K562 (cell line): ENCODE measurements at regions not wholly inside any gene's neighbourhood (a gene's known extent, or its start where the extent isn't known, plus 50 kb on each side); places are given as distances from the start of the nearest gene placed in this dataset.

ENCODE experiments used
- ATAC-seq: fragments of 200-7000 bp; cut with Tn5 transposase; 3 replicates; pipeline ENCODE4 v1.9.1; 2020; ENCODE audit warnings: moderate library complexity
- BruUV-seq: library from RNA; stranded (reverse); fragments of 400-500 nt; replicated peaks from 2 replicates; lab custom pipeline; 2021; lab: Mats Ljungman, UMichigan
- CTCF ChIA-PET: fragments of 300-600 bp; formaldehyde crosslinking; extraction: SDS; loops from one replicate; lab custom pipeline; 2021; ENCODE audit warnings: low intra/inter-chr PET ratio; lab: Yijun Ruan, JAX
- POLR2A ChIA-PET: fragments of 300-600, 350-650 bp; sonication (Branson Sonifier 250); formaldehyde crosslinking; extraction: SDS; loops from one replicate; lab custom pipeline; 2021; ENCODE audit warnings: antibody characterized with exemption, inconsistent platforms; lab: Yijun Ruan, JAX
- DNase-seq, 4 experiments: peaks; one replicate each; pipeline versions ENCODE4 v3.0.0 to v3.0.0-alpha.2; 2011 to 2018; ENCODE audit warnings: low spot score in 3 of 4, mixed read lengths in 3 of 4; ENCODE audit errors: extremely low read depth in 1 of 4
- FAIRE-seq: peaks from 2 replicates; lab custom pipeline; 2011; peaks lifted over from hg19 to GRCh38; lab: Jason Lieb, UNC
- H2AFZ ChIP-seq: 2 replicates; pipeline ENCODE4 v1.6.0; 2011; ENCODE audit warnings: low read depth, low read length, control low read depth, inconsistent platforms
- H3K27ac ChIP-seq: fragments of 200-600 bp; 3 replicates; pipeline ENCODE4 v1.8.0; 2011; ENCODE audit warnings: low read depth, mild to moderate bottlenecking, control low read depth, inconsistent platforms, low read length, moderate library complexity, mixed read lengths; ENCODE audit errors: extremely low read depth
- H3K27me3 ChIP-seq, 2 experiments: fragments of 300-600 bp in 1 of 2; 2 replicates in 1 of 2; 3 replicates in 1 of 2; pipeline versions ENCODE4 v1.6.0 to v1.8.0; 2011; ENCODE audit warnings: inconsistent platforms in 2 of 2, low read length in 2 of 2, mild to moderate bottlenecking in 1 of 2, mixed read lengths in 1 of 2, moderate library complexity in 1 of 2; ENCODE audit not compliant: control insufficient read depth in 2 of 2, insufficient read depth in 2 of 2
- H3K36me3 ChIP-seq: fragments of 300-600 bp; 3 replicates; pipeline ENCODE4 v1.8.0; 2011; ENCODE audit warnings: mild to moderate bottlenecking, low read length, inconsistent platforms; ENCODE audit not compliant: control insufficient read depth, insufficient read depth
- H3K4me1 ChIP-seq, 2 experiments: fragments of 200-600 bp in 1 of 2; replicated peaks in 1 of 2; 2 replicates in 1 of 2; 3 replicates in 1 of 2; pipeline versions ENCODE4 v1.5.1 to v1.8.0; 2011; ENCODE audit warnings: inconsistent platforms in 2 of 2, low read length in 2 of 2, mild to moderate bottlenecking in 1 of 2, mixed read lengths in 1 of 2, moderate library complexity in 1 of 2; ENCODE audit not compliant: control insufficient read depth in 2 of 2, insufficient read depth in 2 of 2
- H3K4me2 ChIP-seq: 2 replicates; pipeline ENCODE4 v1.6.1; 2011; ENCODE audit warnings: low read length, control low read depth, inconsistent platforms, mixed read lengths; ENCODE audit not compliant: insufficient read depth
- H3K4me3 ChIP-seq: fragments of 200-600 bp; sonication (generic), shearing (Covaris generic); 2 replicates; pipeline ENCODE4 v1.5.1; 2016; ENCODE audit warnings: control low read depth, inconsistent platforms
- H3K79me2 ChIP-seq: fragments of 200-600 bp; 3 replicates; pipeline ENCODE4 v1.8.0; 2011; ENCODE audit warnings: low read length, inconsistent platforms; ENCODE audit not compliant: control insufficient read depth, insufficient read depth
- H3K9ac ChIP-seq, 2 experiments: 2 replicates each; pipeline versions ENCODE4 v1.6.0 to v1.6.1; 2011; ENCODE audit warnings: low read depth in 2 of 2, low read length in 2 of 2, control low read depth in 1 of 2, inconsistent platforms in 1 of 2, mild to moderate bottlenecking in 1 of 2, mixed read lengths in 1 of 2; ENCODE audit not compliant: insufficient read depth in 1 of 2
- H3K9me1 ChIP-seq: one replicate; pipeline ENCODE4 v1.6.0; 2011; ENCODE audit warnings: inconsistent platforms, mild to moderate bottlenecking, low read length, moderate library complexity; ENCODE audit not compliant: control insufficient read depth, insufficient read depth
- H3K9me3 ChIP-seq: replicated peaks from 2 replicates; pipeline ENCODE4 v1.5.1; 2011; ENCODE audit warnings: low read depth, low read length, inconsistent platforms; ENCODE audit not compliant: control insufficient read depth, insufficient read depth
- H4K20me1 ChIP-seq: replicated peaks from 2 replicates; pipeline ENCODE4 v1.6.1; 2011; ENCODE audit warnings: low read length, inconsistent platforms, mixed read lengths; ENCODE audit not compliant: control insufficient read depth, insufficient read depth
- CEBPG ChIP-seq, 3 experiments: fragments of 200-800 bp in 1 of 3; sonication (Bioruptor generic) in 1 of 3; sonication (generic) in 1 of 3; formaldehyde crosslinking in 1 of 3; IDR thresholded peaks in 2 of 3; conservative IDR thresholded peaks in 1 of 3; 2 replicates each; pipeline versions ENCODE4 v1.6.1 to v1.8.0; 2016 to 2022; ENCODE audit warnings: missing compliant biosample characterization in 2 of 3, missing genetic modification characterization in 2 of 3, mild to moderate bottlenecking in 1 of 3, missing genetic modification reagents in 1 of 3
- GABPB1 ChIP-seq: sonication (generic); formaldehyde crosslinking; IDR thresholded peaks from 2 replicates; pipeline ENCODE4 v1.8.0; 2022; ENCODE audit warnings: mild to moderate bottlenecking, missing genetic modification reagents
- MTA3 ChIP-seq: fragments of 450-650 bp; formaldehyde crosslinking; IDR thresholded peaks from 2 replicates; pipeline ENCODE4 v1.6.1; 2017; ENCODE audit warnings: mild to moderate bottlenecking, borderline replicate concordance
- NCOA4 ChIP-seq: fragments of 450-650 bp; IDR thresholded peaks from 2 replicates; pipeline ENCODE4 v1.6.1; 2018; ENCODE audit warnings: mild to moderate bottlenecking; ENCODE audit not compliant: partially characterized antibody
- NR2C1 ChIP-seq, 2 experiments: fragments of 450-650 bp; IDR thresholded peaks; 2 replicates each; pipeline ENCODE4 v1.6.1; 2017; ENCODE audit warnings: mild to moderate bottlenecking in 2 of 2, antibody characterized with exemption in 1 of 2, inconsistent platforms in 1 of 2, missing compliant biosample characterization in 1 of 2, missing genetic modification characterization in 1 of 2
- RBM15 ChIP-seq: fragments of 200-400 bp; formaldehyde crosslinking; IDR thresholded peaks from 2 replicates; pipeline ENCODE4 v1.6.1; 2018; ENCODE audit warnings: mild to moderate bottlenecking, low read length, moderate library complexity; ENCODE audit not compliant: insufficient read depth
- ZKSCAN1 ChIP-seq: fragments of 150-350 bp; IDR thresholded peaks from 2 replicates; pipeline ENCODE4 v1.6.1; 2016; ENCODE audit warnings: low read depth, low read length
- WGBS: fragments of 100-300 bp; shearing (Covaris generic); methylation state at CpG from one replicate; pipeline ENCODE4 v1.1.6; 2016; ENCODE audit warnings: low coverage, mixed read lengths; ENCODE audit not compliant: insufficient coverage; ENCODE audit errors: missing lambda C conversion rate; 5-methylcytosine and 5-hydroxymethylcytosine counted together
- in situ Hi-C: fragments of 300-500 bp; cut with MboI; formaldehyde crosslinking; loops from 4 replicates; pipeline ENCODE4 v1.15.0; 2018; ENCODE audit warnings: inconsistent platforms, mixed read lengths
- intact Hi-C: fragments of 100-400 bp; cut with micrococcal nuclease; formaldehyde crosslinking; loops from 2 replicates; pipeline ENCODE4 v1.14.2; 2022
- TF ChIP-seq, protein P1 (sequence below): IDR thresholded peaks from 2 replicates; pipeline ENCODE4 v1.6.1; 2014; ENCODE audit warnings: antibody characterized with exemption
- TF ChIP-seq, protein P2 (sequence below): fragments of 250-450 bp; sonication (Bioruptor Pico); IDR thresholded peaks from 2 replicates; pipeline ENCODE4 v1.5.0; 2021

- 33% methylated on average over 3 of the region's 3 CpGs for WGBS
- ATAC-seq, result no peak
- in situ Hi-C loops, result no loop called here
Observed at GRCh38 chr7:17209101-17209500, 89.4 kb upstream of the AHR start.

More at GRCh38 chr7:17209101-17209500, 89.4 kb upstream of the AHR start:
- Histone ChIP-seq H3K9me3 (no peaks in the 10 kb centered on the region), H3K36me3 (no peaks in the 10 kb centered on the region), H2AFZ (no peak overlapping the region), H3K4me2 (no peak overlapping the region), H4K20me1 (no peaks in the 10 kb centered on the region), H3K9ac (no peak overlapping the region), H3K27ac (no peak overlapping the region), H3K4me3 (no peak overlapping the region), H3K9me1 (no peaks in the 10 kb centered on the region), H3K4me1 (peaks cover 0 to 3% of the 10 kb centered on the region in 2 experiments; a peak in 1 of 5 replicates), H3K27me3 (no peaks in the 10 kb centered on the region), H3K79me2 (no peaks in the 10 kb centered on the region)
- no TSS peak for BruUV-seq
- intact Hi-C loops, result no loop called here
- FAIRE-seq, result no peak
- TF ChIP-seq, protein P1, sequence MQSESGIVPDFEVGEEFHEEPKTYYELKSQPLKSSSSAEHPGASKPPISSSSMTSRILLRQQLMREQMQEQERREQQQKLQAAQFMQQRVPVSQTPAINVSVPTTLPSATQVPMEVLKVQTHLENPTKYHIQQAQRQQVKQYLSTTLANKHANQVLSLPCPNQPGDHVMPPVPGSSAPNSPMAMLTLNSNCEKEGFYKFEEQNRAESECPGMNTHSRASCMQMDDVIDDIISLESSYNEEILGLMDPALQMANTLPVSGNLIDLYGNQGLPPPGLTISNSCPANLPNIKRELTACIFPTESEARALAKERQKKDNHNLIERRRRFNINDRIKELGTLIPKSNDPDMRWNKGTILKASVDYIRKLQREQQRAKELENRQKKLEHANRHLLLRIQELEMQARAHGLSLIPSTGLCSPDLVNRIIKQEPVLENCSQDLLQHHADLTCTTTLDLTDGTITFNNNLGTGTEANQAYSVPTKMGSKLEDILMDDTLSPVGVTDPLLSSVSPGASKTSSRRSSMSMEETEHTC, result no peak
- TF ChIP-seq MTA3 (no peak), ZKSCAN1 (no peak), NR2C1 (IDR thresholded peaks at IDR 0.05) (no peak), NR2C1 (tag; IDR thresholded peaks at IDR 0.05) (no peak), GABPB1 (CRISPR knock-in tag) (no peak), RBM15 (no peak), NCOA4 (no peak), CEBPG (CRISPR knock-in tag; IDR thresholded peaks at IDR 0.05) (no peak), CEBPG (tag; conservative IDR thresholded peaks at IDR 0.05 in 1 of 2, IDR thresholded peaks at IDR 0.05 in 1 of 2) (no peak)
- TF ChIP-seq, protein P2, sequence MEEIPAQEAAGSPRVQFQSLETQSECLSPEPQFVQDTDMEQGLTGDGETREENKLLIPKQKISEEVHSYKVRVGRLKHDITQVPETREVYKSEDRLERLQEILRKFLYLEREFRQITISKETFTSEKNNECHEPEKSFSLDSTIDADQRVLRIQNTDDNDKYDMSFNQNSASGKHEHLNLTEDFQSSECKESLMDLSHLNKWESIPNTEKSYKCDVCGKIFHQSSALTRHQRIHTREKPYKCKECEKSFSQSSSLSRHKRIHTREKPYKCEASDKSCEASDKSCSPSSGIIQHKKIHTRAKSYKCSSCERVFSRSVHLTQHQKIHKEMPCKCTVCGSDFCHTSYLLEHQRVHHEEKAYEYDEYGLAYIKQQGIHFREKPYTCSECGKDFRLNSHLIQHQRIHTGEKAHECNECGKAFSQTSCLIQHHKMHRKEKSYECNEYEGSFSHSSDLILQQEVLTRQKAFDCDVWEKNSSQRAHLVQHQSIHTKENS (CRISPR knock-in tag), result no peak
- ChIA-PET CTCF (no interaction called here), POLR2A (no interaction called here)
- no peak for DNase-seq
